Mesenchymal stem cell (in vitro differentiated cells and primary cell): ENCODE measurements at regions not wholly inside any gene's neighbourhood (a gene's known extent, or its start where the extent isn't known, plus 50 kb on each side); places are given as distances from the start of the nearest gene placed in this dataset.

Source experiments
- DNase-seq: peaks from one replicate; pipeline ENCODE4 v3.0.0-alpha.2; 2013
- H2AFZ ChIP-seq: one replicate; pipeline ENCODE4 v1.6.1; 2013; ENCODE audit warnings: low read depth, mild to moderate bottlenecking, control low read depth, inconsistent platforms, low read length, moderate library complexity
- H2AK5ac ChIP-seq: 2 replicates; pipeline ENCODE4 v1.6.1; 2013; ENCODE audit warnings: low read length, moderate library complexity, mild to moderate bottlenecking, inconsistent platforms; ENCODE audit not compliant: severe bottlenecking
- H2BK120ac ChIP-seq: one replicate; pipeline ENCODE4 v1.6.1; 2013; ENCODE audit warnings: low read depth, mild to moderate bottlenecking, inconsistent platforms, low read length, moderate library complexity
- H2BK12ac ChIP-seq, 2 experiments: one replicate each; pipeline ENCODE4 v1.6.1; 2013; ENCODE audit warnings: inconsistent platforms in 2 of 2, low read length in 2 of 2, mild to moderate bottlenecking in 2 of 2, moderate library complexity in 2 of 2, control low read depth in 1 of 2
- H2BK15ac ChIP-seq: one replicate; pipeline ENCODE4 v1.6.1; 2013; ENCODE audit warnings: mild to moderate bottlenecking, low read depth, inconsistent platforms; ENCODE audit not compliant: poor library complexity, severe bottlenecking
- H2BK5ac ChIP-seq: 2 replicates; pipeline ENCODE4 v1.6.1; 2013; ENCODE audit warnings: low read depth, mild to moderate bottlenecking, low read length, control low read depth, inconsistent platforms; ENCODE audit not compliant: poor library complexity, severe bottlenecking
- H3K14ac ChIP-seq, 2 experiments: one replicate each; pipeline ENCODE4 v1.6.1; 2013; ENCODE audit warnings: inconsistent platforms in 2 of 2, low read length in 2 of 2, control low read depth in 1 of 2, mild to moderate bottlenecking in 1 of 2, moderate library complexity in 1 of 2
- H3K18ac ChIP-seq, 2 experiments: one replicate each; pipeline ENCODE4 v1.6.1; 2013; ENCODE audit warnings: inconsistent platforms in 2 of 2, low read length in 2 of 2, control low read depth in 1 of 2, low read depth in 1 of 2, mild to moderate bottlenecking in 1 of 2
- H3K23ac ChIP-seq, 2 experiments: one replicate each; pipeline ENCODE4 v1.6.1; 2013; ENCODE audit warnings: inconsistent platforms in 2 of 2, low read length in 2 of 2, mild to moderate bottlenecking in 2 of 2, moderate library complexity in 2 of 2, control low read depth in 1 of 2
- H3K27ac ChIP-seq: 2 replicates; pipeline ENCODE4 v1.5.1; 2013; ENCODE audit warnings: mild to moderate bottlenecking, moderate library complexity, low read length, control low read depth, inconsistent platforms; ENCODE audit not compliant: poor library complexity, severe bottlenecking
- H3K27me3 ChIP-seq, 2 experiments: 2 replicates each; pipeline versions ENCODE4 v1.6.1 to v1.7.0; 2013; ENCODE audit warnings: low read length in 2 of 2, mild to moderate bottlenecking in 2 of 2, moderate library complexity in 2 of 2, control low read depth in 1 of 2, inconsistent platforms in 1 of 2; ENCODE audit not compliant: control insufficient read depth in 1 of 2, insufficient read depth in 1 of 2
- H3K36me3 ChIP-seq, 2 experiments: 2 replicates each; pipeline versions ENCODE4 v1.6.1 to v1.7.0; 2013; ENCODE audit warnings: low read length in 2 of 2, control low read depth in 1 of 2, inconsistent platforms in 1 of 2, low read depth in 1 of 2, mild to moderate bottlenecking in 1 of 2; ENCODE audit not compliant: insufficient read depth in 2 of 2, control insufficient read depth in 1 of 2
- H3K4ac ChIP-seq, 2 experiments: one replicate each; pipeline ENCODE4 v1.6.1; 2013; ENCODE audit warnings: inconsistent platforms in 2 of 2, low read length in 2 of 2, mild to moderate bottlenecking in 2 of 2, moderate library complexity in 2 of 2, control low read depth in 1 of 2, low read depth in 1 of 2
- H3K4me1 ChIP-seq: 2 replicates; pipeline ENCODE4 v1.6.1; 2013; ENCODE audit warnings: low read depth, low read length, control low read depth; ENCODE audit not compliant: control insufficient read depth, insufficient read depth
- H3K4me2 ChIP-seq: 2 replicates; pipeline ENCODE4 v1.6.1; 2013; ENCODE audit warnings: low read length, mild to moderate bottlenecking, inconsistent platforms; ENCODE audit not compliant: poor library complexity, severe bottlenecking
- H3K4me3 ChIP-seq, 2 experiments: 2 replicates each; pipeline versions ENCODE4 v1.5.1 to v1.7.0; 2013; ENCODE audit warnings: low read length in 2 of 2, mild to moderate bottlenecking in 2 of 2, control low read depth in 1 of 2, low read depth in 1 of 2; ENCODE audit not compliant: insufficient read depth in 1 of 2
- H3K79me1 ChIP-seq: replicated peaks from 2 replicates; pipeline ENCODE4 v1.6.1; 2013; ENCODE audit warnings: mild to moderate bottlenecking, control low read depth, low read length, inconsistent platforms; ENCODE audit not compliant: poor library complexity, severe bottlenecking
- H3K9ac ChIP-seq: 2 replicates; pipeline ENCODE4 v1.7.0; 2013; ENCODE audit warnings: mild to moderate bottlenecking, low read length, moderate library complexity
- H3K9me3 ChIP-seq: 2 replicates; pipeline ENCODE4 v1.7.0; 2013; ENCODE audit warnings: mild to moderate bottlenecking, low read length; ENCODE audit not compliant: control insufficient read depth
- H4K8ac ChIP-seq: one replicate; pipeline ENCODE4 v1.6.1; 2013; ENCODE audit warnings: inconsistent platforms, mild to moderate bottlenecking, low read length, moderate library complexity
- H4K91ac ChIP-seq: one replicate; pipeline ENCODE4 v1.6.1; 2013; ENCODE audit warnings: mild to moderate bottlenecking, low read length, inconsistent platforms
- WGBS: methylation state at CpG from one replicate; pipeline ENCODE4 v1.1.7; 2013; ENCODE audit warnings: mixed read lengths; 5-methylcytosine and 5-hydroxymethylcytosine counted together

DNA sequence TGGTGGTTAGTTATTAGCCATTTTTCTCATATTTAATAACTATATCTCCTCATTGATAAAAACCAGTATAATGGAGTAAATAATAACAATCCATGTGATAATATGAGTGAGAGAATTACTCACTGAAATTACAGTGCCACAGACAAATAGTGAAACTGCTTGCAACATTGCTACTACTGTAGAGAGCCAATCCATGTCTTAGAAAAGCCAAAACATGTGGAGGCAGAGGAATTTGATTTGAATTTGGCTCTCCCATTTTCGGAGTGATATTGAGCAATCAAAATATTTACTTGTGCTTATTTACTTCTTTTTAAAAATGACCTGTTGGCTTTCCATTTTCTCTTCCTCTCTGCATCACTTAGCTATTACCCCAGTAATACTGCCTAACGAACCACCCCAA lies 288.3 kb upstream of the TCF4 start:
- Histone ChIP-seq H2BK5ac (no peak overlapping the region), H3K79me1 (no peaks in the 10 kb centered on the region), H3K27me3 (no peaks in the 10 kb centered on the region), H3K4me2 (no peak overlapping the region), H3K14ac (no peak overlapping the region), H3K4me3 (no peak overlapping the region), H3K9me3 (no peaks in the 10 kb centered on the region), H3K4ac (no peak overlapping the region), H3K18ac (no peak overlapping the region), H2BK12ac (no peak overlapping the region), H3K9ac (no peak overlapping the region), H3K23ac (no peak overlapping the region), H3K4me1 (no peaks in the 10 kb centered on the region), H2BK15ac (no peak overlapping the region), H3K27ac (no peak overlapping the region), H4K91ac (no peak overlapping the region), H2AFZ (no peak overlapping the region), H2BK120ac (no peak overlapping the region), H4K8ac (no peak overlapping the region), H2AK5ac (no peak overlapping the region), H3K36me3 (no peaks in the 10 kb centered on the region)
- DNase-seq: no peak
- 100% methylated on average over 2 of the region's 2 CpGs for WGBS

DNA sequence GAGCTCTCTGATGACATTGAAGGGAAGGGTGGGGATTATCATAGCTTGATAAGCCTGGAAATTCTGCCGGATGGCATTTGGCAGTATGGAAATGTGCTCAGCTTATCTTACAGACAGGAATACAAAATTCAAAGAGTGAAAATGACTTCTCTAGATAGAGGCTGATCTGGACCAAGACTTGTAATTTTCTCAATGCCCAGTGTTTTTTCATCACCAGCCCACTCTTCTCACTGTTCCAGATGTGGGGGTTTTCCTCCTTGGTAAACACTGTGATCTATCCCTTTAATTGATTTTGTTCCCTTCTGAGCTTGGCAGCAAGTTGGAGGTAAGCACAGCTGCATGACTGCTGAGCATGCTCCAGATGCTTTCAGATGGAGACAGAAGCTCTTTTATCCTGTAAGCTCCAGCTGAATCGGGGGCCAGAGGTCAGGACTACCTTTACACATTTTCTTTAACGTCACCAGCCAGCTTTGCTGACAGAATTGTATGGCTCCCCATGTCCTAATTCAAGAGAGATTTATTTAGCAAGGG lies 287.4 kb upstream of the TCF4 start:
- Histone ChIP-seq H2BK15ac (no peak overlapping the region), H3K9ac (peak overlapping the region; percentile 5), H3K14ac (no peak overlapping the region), H3K27me3 (no peaks in the 10 kb centered on the region), H2BK5ac (no peak overlapping the region), H2BK120ac (no peak overlapping the region), H3K23ac (no peak overlapping the region), H3K4ac (no peak overlapping the region), H3K36me3 (no peaks in the 10 kb centered on the region), H2AFZ (no peak overlapping the region), H4K91ac (no peak overlapping the region), H3K18ac (no peak overlapping the region), H3K79me1 (no peaks in the 10 kb centered on the region), H3K4me1 (no peaks in the 10 kb centered on the region), H2AK5ac (no peak overlapping the region), H3K27ac (no peak overlapping the region), H3K4me2 (no peak overlapping the region), H4K8ac (no peak overlapping the region), H2BK12ac (no peak overlapping the region), H3K9me3 (no peaks in the 10 kb centered on the region), H3K4me3 (peak overlapping the region in 1 of 2 experiments; percentile 0)
- no peak for DNase-seq
- WGBS: 69% methylated on average over 3 of the region's 3 CpGs

DNA sequence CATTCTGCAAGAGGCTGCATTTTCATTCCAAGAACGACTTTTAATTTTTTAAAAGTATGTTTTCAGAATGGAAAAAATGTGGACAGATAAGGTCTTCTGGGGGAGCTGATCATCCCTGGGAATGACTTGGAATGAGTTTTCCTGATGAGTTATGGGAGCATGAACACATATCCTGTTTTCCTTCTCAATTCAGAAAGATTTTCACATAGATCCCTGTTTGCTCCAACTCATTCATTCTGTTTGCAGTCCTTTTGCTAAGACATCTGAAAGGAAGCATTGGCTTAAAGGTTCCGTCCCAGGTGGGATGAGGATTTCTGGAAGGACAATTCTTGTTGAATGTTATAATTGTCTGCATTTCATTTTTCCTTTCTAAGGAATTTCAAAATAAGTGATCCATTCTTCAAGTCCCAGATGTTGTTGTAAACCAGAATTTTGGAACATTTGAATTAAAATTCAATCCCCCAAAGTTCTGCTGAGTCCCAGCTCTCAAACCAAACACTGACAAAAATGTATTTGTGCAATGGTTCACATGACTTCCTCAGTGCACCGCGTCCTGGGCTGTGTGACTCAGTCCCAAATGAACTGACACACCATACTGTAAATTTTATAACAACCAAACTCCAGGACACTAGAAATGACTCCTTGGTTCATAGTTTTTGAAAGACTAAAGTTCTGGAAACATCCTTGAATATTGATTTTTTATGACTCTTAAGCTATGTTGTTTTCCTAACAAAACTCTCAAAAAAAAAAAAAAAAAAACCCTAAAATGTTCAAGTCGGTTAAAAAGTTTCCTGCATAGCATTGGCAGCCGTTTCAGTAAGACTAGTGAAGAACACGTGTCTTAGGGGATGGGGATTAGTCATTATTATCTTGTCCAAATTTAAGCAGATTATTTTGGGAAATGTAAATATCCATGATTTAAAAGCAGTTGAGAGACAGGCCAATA lies 281.8 kb upstream of the TCF4 start:
- Histone ChIP-seq H4K8ac (no peak overlapping the region), H2AFZ (no peak overlapping the region), H3K14ac (no peak overlapping the region), H3K23ac (no peak overlapping the region), H3K27ac (no peak overlapping the region), H4K91ac (no peak overlapping the region), H2BK12ac (no peak overlapping the region), H3K27me3 (no peaks in the 10 kb centered on the region), H2BK5ac (no peak overlapping the region), H3K36me3 (no peaks in the 10 kb centered on the region), H3K79me1 (no peaks in the 10 kb centered on the region), H3K9ac (peak overlapping the region; percentile 88), H3K4ac (no peak overlapping the region), H2AK5ac (no peak overlapping the region), H3K4me1 (no peaks in the 10 kb centered on the region), H3K4me2 (no peak overlapping the region), H2BK15ac (no peak overlapping the region), H3K18ac (no peak overlapping the region), H3K9me3 (no peaks in the 10 kb centered on the region), H3K4me3 (peak overlapping the region in 1 of 2 experiments; percentile 28), H2BK120ac (no peak overlapping the region)
- no peak for DNase-seq
- WGBS: 62% methylated on average over 7 of the region's 7 CpGs

DNA sequence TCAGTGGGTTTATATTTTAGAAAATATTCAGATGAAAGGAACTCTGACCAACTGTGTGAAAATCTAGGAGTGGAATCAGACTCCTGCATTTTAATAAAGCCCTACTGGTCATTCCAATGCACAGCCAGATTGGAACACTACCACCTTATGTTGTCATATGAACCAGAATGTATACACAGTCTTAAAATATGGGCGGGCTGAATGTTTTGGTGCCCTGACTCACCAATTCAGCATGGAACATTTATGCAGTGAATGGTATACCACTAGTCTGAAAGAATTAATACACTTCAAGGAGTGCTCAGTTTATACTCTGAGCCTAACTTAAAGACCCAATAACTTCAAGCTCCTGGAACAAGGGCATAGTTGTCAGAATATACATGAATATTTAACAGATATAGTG lies 280.9 kb upstream of the TCF4 start:
- H3K9ac ChIP-seq: peak overlapping the region; percentile 88
- no peak overlapping the region for H2BK5ac ChIP-seq
- WGBS: 78% methylated on average over 1 of the region's 1 CpG

More for the DNA sequence above, 280.9 kb upstream of the TCF4 start:
- Histone ChIP-seq H4K8ac (no peak overlapping the region), H2BK15ac (no peak overlapping the region), H2AFZ (no peak overlapping the region), H3K4me3 (peak overlapping the region in 1 of 2 experiments; percentile 12), H3K4me2 (no peak overlapping the region), H2AK5ac (no peak overlapping the region), H3K36me3 (no peaks in the 10 kb centered on the region), H2BK12ac (no peak overlapping the region), H3K9me3 (no peaks in the 10 kb centered on the region), H4K91ac (no peak overlapping the region), H3K4ac (no peak overlapping the region), H3K27me3 (no peaks in the 10 kb centered on the region), H3K14ac (no peak overlapping the region), H3K18ac (no peak overlapping the region), H2BK120ac (no peak overlapping the region), H3K79me1 (no peaks in the 10 kb centered on the region), H3K4me1 (no peaks in the 10 kb centered on the region), H3K23ac (no peak overlapping the region), H3K27ac (no peak overlapping the region)
- peak; percentile 31 for DNase-seq
